IMR-90 (cell line): ENCODE measurements at regions not wholly inside any gene's neighbourhood (a gene's known extent, or its start where the extent isn't known, plus 50 kb on each side); places are given as distances from the start of the nearest gene placed in this dataset.

Source experiments
- ATAC-seq: fragments of 200-7000 bp; cut with Tn5 transposase; 2 replicates; pipeline ENCODE4 v1.9.1; 2020; ENCODE audit warnings: low read depth, mild to moderate bottlenecking, moderate library complexity
- BruUV-seq: library from RNA; stranded (reverse); fragments of 400-500 nt; replicated peaks from 2 replicates; lab custom pipeline; 2021; lab: Mats Ljungman, UMichigan
- CTCF ChIA-PET: fragments of 300-600 bp; formaldehyde crosslinking; extraction: SDS; loops from one replicate; lab custom pipeline; 2021; ENCODE audit warnings: antibody characterized with exemption; lab: Yijun Ruan, JAX
- POLR2A ChIA-PET: fragments of 300-600 bp; sonication (Branson Sonifier 250); formaldehyde crosslinking; loops from one replicate; lab custom pipeline; 2022; ENCODE audit warnings: antibody characterized with exemption; ENCODE audit not compliant: unreplicated experiment; lab: Charles Lee
- DNase-seq: peaks from one replicate; pipeline ENCODE4 v3.0.0; 2013
- H2AFZ ChIP-seq: replicated peaks from 2 replicates; pipeline ENCODE3; 2013; ENCODE audit warnings: low read length, mild to moderate bottlenecking; ENCODE audit not compliant: poor library complexity
- H2AK5ac ChIP-seq: 2 replicates; pipeline ENCODE4 v1.6.1; 2013; ENCODE audit warnings: low read depth, low read length, inconsistent platforms
- H2AK9ac ChIP-seq: replicated peaks from 2 replicates; pipeline ENCODE3; 2013; ENCODE audit warnings: mild to moderate bottlenecking, low read depth, low read length, moderate library complexity; ENCODE audit not compliant: poor library complexity
- H2BK120ac ChIP-seq: 2 replicates; pipeline ENCODE4 v1.6.1; 2013; ENCODE audit warnings: low read depth, low read length, inconsistent platforms
- H2BK15ac ChIP-seq: 3 replicates; pipeline ENCODE4 v1.6.1; 2013; ENCODE audit warnings: low read depth, low read length, inconsistent platforms
- H2BK20ac ChIP-seq: 2 replicates; pipeline ENCODE4 v1.6.1; 2013; ENCODE audit warnings: low read depth, mild to moderate bottlenecking, inconsistent platforms, low read length, moderate library complexity
- H2BK5ac ChIP-seq: 2 replicates; pipeline ENCODE4 v1.6.1; 2013; ENCODE audit warnings: mild to moderate bottlenecking, low read depth, low read length, inconsistent platforms; ENCODE audit not compliant: poor library complexity, severe bottlenecking
- H3K14ac ChIP-seq: replicated peaks from 2 replicates; pipeline ENCODE4 v1.6.1; 2013; ENCODE audit warnings: low read depth, low read length, inconsistent platforms
- H3K18ac ChIP-seq: 2 replicates; pipeline ENCODE4 v1.6.1; 2013; ENCODE audit warnings: low read depth, low read length, control low read depth
- H3K23ac ChIP-seq: 2 replicates; pipeline ENCODE4 v1.6.1; 2013; ENCODE audit warnings: low read depth, low read length, inconsistent platforms
- H3K27ac ChIP-seq: 2 replicates; pipeline ENCODE4 v1.5.1; 2013; ENCODE audit warnings: mild to moderate bottlenecking, control low read depth, low read length; ENCODE audit not compliant: insufficient read depth
- H3K27me3 ChIP-seq: 2 replicates; pipeline ENCODE4 v1.6.1; 2013; ENCODE audit warnings: low read length; ENCODE audit not compliant: control insufficient read depth, insufficient read depth
- H3K36me3 ChIP-seq: 2 replicates; pipeline ENCODE4 v1.6.1; 2013; ENCODE audit warnings: low read length, mixed read lengths; ENCODE audit not compliant: control insufficient read depth, insufficient read depth
- H3K4ac ChIP-seq: 2 replicates; pipeline ENCODE4 v1.6.1; 2013; ENCODE audit warnings: low read depth, low read length, inconsistent platforms
- H3K4me1 ChIP-seq: 2 replicates; pipeline ENCODE4 v1.6.1; 2013; ENCODE audit warnings: low read length, mixed read lengths; ENCODE audit not compliant: control insufficient read depth, insufficient read depth
- H3K4me2 ChIP-seq: 2 replicates; pipeline ENCODE4 v1.6.1; 2013; ENCODE audit warnings: low read depth, mild to moderate bottlenecking, control low read depth, low read length, moderate library complexity
- H3K4me3 ChIP-seq: 2 replicates; pipeline ENCODE4 v1.5.1; 2013; ENCODE audit warnings: low read depth, mild to moderate bottlenecking, control low read depth, low read length, moderate library complexity; ENCODE audit not compliant: insufficient read depth
- H3K56ac ChIP-seq: 2 replicates; pipeline ENCODE4 v1.6.1; 2013; ENCODE audit warnings: low read length, inconsistent platforms; ENCODE audit not compliant: insufficient read depth; ENCODE audit errors: extremely low read depth
- H3K79me1 ChIP-seq, 2 experiments: 2 replicates each; pipeline ENCODE4 v1.6.1; 2013; ENCODE audit warnings: low read length in 2 of 2, inconsistent platforms in 1 of 2, low read depth in 1 of 2
- H3K9ac ChIP-seq: 2 replicates; pipeline ENCODE4 v1.6.1; 2013; ENCODE audit warnings: low read depth, low read length, control low read depth
- H3K9me1 ChIP-seq: 2 replicates; pipeline ENCODE4 v1.6.1; 2013; ENCODE audit warnings: low read length, inconsistent platforms; ENCODE audit not compliant: insufficient read depth
- H3K9me3 ChIP-seq: 2 replicates; pipeline ENCODE4 v1.6.1; 2013; ENCODE audit warnings: low read length; ENCODE audit not compliant: control insufficient read depth, insufficient read depth
- H4K20me1 ChIP-seq: 2 replicates; pipeline ENCODE4 v1.6.1; 2013; ENCODE audit warnings: low read length, inconsistent platforms; ENCODE audit not compliant: insufficient read depth
- H4K5ac ChIP-seq: 2 replicates; pipeline ENCODE4 v1.6.1; 2013; ENCODE audit warnings: mild to moderate bottlenecking, low read depth, low read length, control low read depth
- H4K8ac ChIP-seq, 2 experiments: 2 replicates each; pipeline ENCODE4 v1.6.1; 2013; ENCODE audit warnings: low read depth in 2 of 2, low read length in 2 of 2, control low read depth in 1 of 2, inconsistent platforms in 1 of 2
- H4K91ac ChIP-seq: 2 replicates; pipeline ENCODE4 v1.6.1; 2013; ENCODE audit warnings: low read depth, low read length, inconsistent platforms; ENCODE audit not compliant: insufficient read depth
- BHLHE40 ChIP-seq: fragments of 150-350 bp; IDR thresholded peaks from 2 replicates; pipeline ENCODE4 v1.6.1; 2016; ENCODE audit warnings: mild to moderate bottlenecking, low read depth, low read length
- CEBPB ChIP-seq: IDR thresholded peaks from 2 replicates; pipeline ENCODE4 v1.6.1; 2012; ENCODE audit warnings: low read depth, low read length, improper control_type of control experiment
- CHD1 ChIP-seq: IDR thresholded peaks from 2 replicates; pipeline ENCODE4 v1.6.1; 2012; ENCODE audit warnings: low read depth, low read length, improper control_type of control experiment
- FOS ChIP-seq: fragments of 150-350 bp; IDR thresholded peaks from 2 replicates; pipeline ENCODE4 v1.6.1; 2016; ENCODE audit warnings: low read depth, low read length
- MAFK ChIP-seq: IDR thresholded peaks from 2 replicates; pipeline ENCODE4 v1.6.1; 2012; ENCODE audit warnings: low read depth, low read length, improper control_type of control experiment
- MAZ ChIP-seq: IDR thresholded peaks from 2 replicates; pipeline ENCODE4 v1.6.1; 2012; ENCODE audit warnings: low read depth, mild to moderate bottlenecking, low read length, improper control_type of control experiment, moderate library complexity, borderline replicate concordance
- MXI1 ChIP-seq: IDR thresholded peaks from 2 replicates; pipeline ENCODE4 v1.6.1; 2012; ENCODE audit warnings: low read depth, mild to moderate bottlenecking, low read length, moderate library complexity, borderline replicate concordance
- NFE2L2 ChIP-seq: fragments of 150-350 bp; IDR thresholded peaks from 2 replicates; pipeline ENCODE4 v1.6.1; 2016; ENCODE audit warnings: low read depth, mild to moderate bottlenecking, low read length
- POLR2A ChIP-seq: IDR thresholded peaks from 2 replicates; pipeline ENCODE4 v1.6.1; 2012; ENCODE audit warnings: mild to moderate bottlenecking, low read depth, low read length
- RAD21 ChIP-seq: IDR thresholded peaks from 2 replicates; pipeline ENCODE4 v1.6.1; 2012; ENCODE audit warnings: low read length, improper control_type of control experiment
- RCOR1 ChIP-seq: IDR thresholded peaks from 2 replicates; pipeline ENCODE4 v1.6.1; 2012; ENCODE audit warnings: mild to moderate bottlenecking, low read length, improper control_type of control experiment; ENCODE audit not compliant: insufficient replicate concordance
- RFX5 ChIP-seq: IDR thresholded peaks from 2 replicates; pipeline ENCODE4 v1.8.0; 2012; ENCODE audit warnings: low read depth, mild to moderate bottlenecking, low read length, moderate library complexity
- SMC3 ChIP-seq: fragments of 150-350 bp; IDR thresholded peaks from 2 replicates; pipeline ENCODE4 v1.6.1; 2016; ENCODE audit warnings: low read depth, mild to moderate bottlenecking, antibody characterized with exemption, low read length, moderate library complexity
- WGBS, 2 experiments: methylation state at CpG; one replicate each; pipeline versions ENCODE4 v1.1.5 to v1.1.7; 2013; ENCODE audit warnings: missing lambda C conversion rate in 2 of 2; ENCODE audit not compliant: insufficient read length in 1 of 2; ENCODE audit errors: extremely low coverage in 2 of 2; 5-methylcytosine and 5-hydroxymethylcytosine counted together
- dilution Hi-C: fragments of 300-500 bp; cut with HindIII; formaldehyde crosslinking; loops from one replicate; pipeline ENCODE4 v1.14.3; 2018; ENCODE audit warnings: low sequenced_read_pairs; ENCODE audit not compliant: unreplicated experiment
- in situ Hi-C: fragments of 300-500 bp; cut with MboI; formaldehyde crosslinking; loops from 3 replicates; pipeline ENCODE4 v1.14.3; 2019; ENCODE audit warnings: low sequenced_read_pairs, inconsistent platforms, mixed read lengths
- intact Hi-C: fragments of 100-400 bp; cut with micrococcal nuclease; formaldehyde crosslinking; loops from 2 replicates; pipeline ENCODE4 v1.10.0; 2022
- TF ChIP-seq, protein P1 (sequence below): fragments of 150-350 bp; IDR thresholded peaks from 2 replicates; pipeline ENCODE4 v1.6.1; 2016; ENCODE audit warnings: low read depth, mild to moderate bottlenecking, low read length, moderate library complexity, borderline replicate concordance
- TF ChIP-seq, protein P2 (sequence below): fragments of 150-350 bp; IDR thresholded peaks from 2 replicates; pipeline ENCODE4 v1.6.1; 2017; ENCODE audit warnings: mild to moderate bottlenecking, antibody characterized with exemption, low read length, low read depth
- TF ChIP-seq, protein P3 (sequence below): conservative IDR thresholded peaks from 2 replicates; pipeline ENCODE4 v1.5.1; 2012; ENCODE audit warnings: mild to moderate bottlenecking, low read depth, low read length, improper control_type of control experiment

DNA sequence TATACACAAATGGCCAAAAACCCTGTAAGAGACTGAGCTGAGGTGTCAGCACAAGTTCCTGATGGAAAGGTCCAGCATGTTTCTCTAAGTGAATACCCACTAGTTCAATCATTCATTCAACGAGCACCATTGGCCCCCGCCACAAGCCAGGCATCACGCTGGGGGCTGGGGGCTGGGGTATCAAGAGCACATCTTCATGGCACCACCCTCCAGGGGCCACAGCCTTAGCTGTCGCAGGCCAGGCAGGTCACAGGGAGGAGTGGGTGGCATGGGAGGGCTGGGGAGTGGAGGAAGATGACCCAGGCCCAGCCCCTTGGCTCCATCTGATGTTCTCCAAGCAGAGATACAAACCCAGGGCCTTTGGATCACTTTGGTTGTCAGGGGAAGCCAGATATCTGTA lies 97.9 kb downstream of the ACKR3 start:
- no peak overlapping the region for H3K4me3 ChIP-seq
- dilution Hi-C loops (no loop called here), intact Hi-C loops (no loop called here), in situ Hi-C loops (no loop called here)
- peaks cover 11% of the 10 kb centered on the region for H3K9me3 ChIP-seq
- TF ChIP-seq POLR2A (no peak), RCOR1 (no peak), SMC3 (no peak), MAZ (no peak), RAD21 (no peak), CEBPB (no peak), FOS (no peak), NFE2L2 (no peak), MXI1 (no peak), RFX5 (no peak), CHD1 (no peak), MAFK (no peak), BHLHE40 (no peak)
- TF ChIP-seq, protein P1, sequence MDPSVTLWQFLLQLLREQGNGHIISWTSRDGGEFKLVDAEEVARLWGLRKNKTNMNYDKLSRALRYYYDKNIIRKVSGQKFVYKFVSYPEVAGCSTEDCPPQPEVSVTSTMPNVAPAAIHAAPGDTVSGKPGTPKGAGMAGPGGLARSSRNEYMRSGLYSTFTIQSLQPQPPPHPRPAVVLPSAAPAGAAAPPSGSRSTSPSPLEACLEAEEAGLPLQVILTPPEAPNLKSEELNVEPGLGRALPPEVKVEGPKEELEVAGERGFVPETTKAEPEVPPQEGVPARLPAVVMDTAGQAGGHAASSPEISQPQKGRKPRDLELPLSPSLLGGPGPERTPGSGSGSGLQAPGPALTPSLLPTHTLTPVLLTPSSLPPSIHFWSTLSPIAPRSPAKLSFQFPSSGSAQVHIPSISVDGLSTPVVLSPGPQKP: no peak
- TF ChIP-seq, protein P2, sequence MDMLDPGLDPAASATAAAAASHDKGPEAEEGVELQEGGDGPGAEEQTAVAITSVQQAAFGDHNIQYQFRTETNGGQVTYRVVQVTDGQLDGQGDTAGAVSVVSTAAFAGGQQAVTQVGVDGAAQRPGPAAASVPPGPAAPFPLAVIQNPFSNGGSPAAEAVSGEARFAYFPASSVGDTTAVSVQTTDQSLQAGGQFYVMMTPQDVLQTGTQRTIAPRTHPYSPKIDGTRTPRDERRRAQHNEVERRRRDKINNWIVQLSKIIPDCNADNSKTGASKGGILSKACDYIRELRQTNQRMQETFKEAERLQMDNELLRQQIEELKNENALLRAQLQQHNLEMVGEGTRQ: no peak
- TF ChIP-seq, protein P3, sequence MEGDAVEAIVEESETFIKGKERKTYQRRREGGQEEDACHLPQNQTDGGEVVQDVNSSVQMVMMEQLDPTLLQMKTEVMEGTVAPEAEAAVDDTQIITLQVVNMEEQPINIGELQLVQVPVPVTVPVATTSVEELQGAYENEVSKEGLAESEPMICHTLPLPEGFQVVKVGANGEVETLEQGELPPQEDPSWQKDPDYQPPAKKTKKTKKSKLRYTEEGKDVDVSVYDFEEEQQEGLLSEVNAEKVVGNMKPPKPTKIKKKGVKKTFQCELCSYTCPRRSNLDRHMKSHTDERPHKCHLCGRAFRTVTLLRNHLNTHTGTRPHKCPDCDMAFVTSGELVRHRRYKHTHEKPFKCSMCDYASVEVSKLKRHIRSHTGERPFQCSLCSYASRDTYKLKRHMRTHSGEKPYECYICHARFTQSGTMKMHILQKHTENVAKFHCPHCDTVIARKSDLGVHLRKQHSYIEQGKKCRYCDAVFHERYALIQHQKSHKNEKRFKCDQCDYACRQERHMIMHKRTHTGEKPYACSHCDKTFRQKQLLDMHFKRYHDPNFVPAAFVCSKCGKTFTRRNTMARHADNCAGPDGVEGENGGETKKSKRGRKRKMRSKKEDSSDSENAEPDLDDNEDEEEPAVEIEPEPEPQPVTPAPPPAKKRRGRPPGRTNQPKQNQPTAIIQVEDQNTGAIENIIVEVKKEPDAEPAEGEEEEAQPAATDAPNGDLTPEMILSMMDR: no peak
- no peak overlapping the region for H4K8ac ChIP-seq
- H3K4ac ChIP-seq: no peak overlapping the region
- H3K9ac ChIP-seq: no peak overlapping the region
- H3K4me2 ChIP-seq: no peak overlapping the region
- WGBS, 2 experiments: no CpG with 5 or more reads among the region's 4 CpGs
- no peak overlapping the region for H3K18ac ChIP-seq
- 0 out of 2 replicates have a peak, but pooled peaks cover 4% of the 10 kb centered on the region for H3K4me1 ChIP-seq
- H3K9me1 ChIP-seq: no peaks in the 10 kb centered on the region
- ChIA-PET CTCF (no interaction called here), POLR2A (no interaction called here)
- no peak overlapping the region for H2AFZ ChIP-seq
- H3K27me3 ChIP-seq: peaks cover 5% of the 10 kb centered on the region
- H4K5ac ChIP-seq: no peak overlapping the region
- no peaks in the 10 kb centered on the region for H3K79me1 ChIP-seq
- ATAC-seq (no peak), DNase-seq (no peak)
- H3K23ac ChIP-seq: no peak overlapping the region
- no peak overlapping the region for H2BK120ac ChIP-seq
- no peak overlapping the region for H3K27ac ChIP-seq
- H3K14ac ChIP-seq: no peak overlapping the region
- no peaks in the 10 kb centered on the region for H4K20me1 ChIP-seq
- H3K56ac ChIP-seq: no peak overlapping the region
- H4K91ac ChIP-seq: no peak overlapping the region
- no peak overlapping the region for H2AK9ac ChIP-seq
- no TSS peak for BruUV-seq
- no peak overlapping the region for H2BK15ac ChIP-seq
- H2BK5ac ChIP-seq: no peak overlapping the region
- no peak overlapping the region for H2BK20ac ChIP-seq
- H3K36me3 ChIP-seq: no peaks in the 10 kb centered on the region
- H2AK5ac ChIP-seq: no peak overlapping the region
